GM18909 (cell line): ENCODE measurements at regions not wholly inside any gene's neighbourhood (a gene's known extent, or its start where the extent isn't known, plus 50 kb on each side); places are given as distances from the start of the nearest gene placed in this dataset.

ENCODE experiments used
- ATAC-seq: cut with Tn5 transposase; IDR thresholded peaks from one replicate; pipeline ENCODE4 v1.9.1; 2021; ENCODE audit warnings: mild to moderate bottlenecking; ENCODE audit not compliant: unreplicated experiment, poor library complexity

- no peak for ATAC-seq
Observed at GRCh38 chr10:107671960-107672359, 507.5 kb upstream of the SORCS1 start.

DNA sequence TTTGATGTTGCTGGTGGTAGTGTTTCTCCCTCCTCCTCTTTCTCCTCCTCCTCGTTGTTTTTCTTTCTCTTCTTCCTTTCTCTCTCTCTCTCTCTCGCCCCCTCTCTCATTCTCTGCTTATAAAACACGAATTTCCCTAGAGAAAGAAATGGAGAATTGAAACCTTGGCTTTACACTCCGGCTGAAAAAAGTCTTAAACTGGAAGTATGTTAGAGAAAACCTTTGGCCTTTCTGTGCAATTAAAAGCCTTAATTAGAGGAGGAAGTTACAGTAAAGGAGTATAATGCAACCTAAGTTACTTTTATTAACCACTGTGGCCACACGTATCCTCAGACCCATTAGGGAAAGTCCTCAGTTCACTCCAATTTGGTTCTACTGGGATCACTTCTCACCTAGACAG, 501.7 kb upstream of the SORCS1 start:
- ATAC-seq = no peak

- no peak for ATAC-seq
Observed at GRCh38 chr10:107665459-107665858, 501.0 kb upstream of the SORCS1 start.

- ATAC-seq = no peak
Observed at GRCh38 chr10:107657851-107658250, 493.3 kb upstream of the SORCS1 start.

- ATAC-seq = no peak
Observed at GRCh38 chr10:107656932-107657331, 492.4 kb upstream of the SORCS1 start.

GRCh38 chr10:107653832-107654287, 489.4 kb upstream of the SORCS1 start:
- ATAC-seq = peak; percentile 78

GRCh38 chr10:107650939-107651338, 486.4 kb upstream of the SORCS1 start:
- no peak for ATAC-seq

- ATAC-seq = no peak
Observed at GRCh38 chr10:107649249-107649648, 484.7 kb upstream of the SORCS1 start.

- ATAC-seq = no peak
Observed at GRCh38 chr10:107647462-107647861, 483.0 kb upstream of the SORCS1 start.

GRCh38 chr10:107631876-107632275, 467.4 kb upstream of the SORCS1 start:
- no peak for ATAC-seq

DNA sequence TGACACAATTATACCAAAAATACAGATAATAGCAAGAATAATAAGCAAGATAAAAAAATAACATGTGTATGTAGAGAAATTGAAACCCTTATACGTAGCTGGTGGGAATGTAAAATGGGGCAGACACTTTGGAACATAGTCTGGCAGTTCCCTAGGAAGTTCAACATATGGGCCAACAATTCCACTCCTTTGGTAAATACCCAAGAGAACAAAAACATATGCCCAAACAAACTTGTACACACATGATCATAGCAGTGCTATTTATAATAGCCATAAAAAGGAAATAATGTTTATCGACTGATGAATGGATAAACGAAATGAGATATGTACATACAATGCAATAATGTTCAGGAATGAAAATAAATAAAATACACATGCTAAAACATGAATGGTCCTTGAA, 462.4 kb upstream of the SORCS1 start:
- ATAC-seq = no peak

- no peak for ATAC-seq
Observed at GRCh38 chr10:107623292-107623691, 458.8 kb upstream of the SORCS1 start.

DNA sequence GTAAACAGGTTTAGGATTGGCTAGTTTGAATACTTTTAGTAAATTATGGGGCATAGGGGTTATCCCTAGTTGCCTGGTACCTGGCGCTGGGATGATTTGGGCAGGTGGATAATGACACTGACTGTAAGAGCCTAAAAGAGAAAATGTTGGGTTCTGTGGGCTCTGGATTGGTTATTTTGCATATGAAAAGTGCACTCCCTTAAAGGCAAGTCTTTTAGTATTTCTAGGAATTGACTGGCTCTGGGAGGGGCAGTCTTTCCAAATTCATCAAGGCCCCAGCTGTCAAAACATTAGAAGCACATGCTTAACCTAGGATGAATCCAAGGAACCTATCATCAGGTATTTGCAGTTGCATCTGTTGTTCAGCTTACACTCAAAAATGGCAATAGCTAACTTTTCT, 454.6 kb upstream of the SORCS1 start:
- ATAC-seq = no peak

DNA sequence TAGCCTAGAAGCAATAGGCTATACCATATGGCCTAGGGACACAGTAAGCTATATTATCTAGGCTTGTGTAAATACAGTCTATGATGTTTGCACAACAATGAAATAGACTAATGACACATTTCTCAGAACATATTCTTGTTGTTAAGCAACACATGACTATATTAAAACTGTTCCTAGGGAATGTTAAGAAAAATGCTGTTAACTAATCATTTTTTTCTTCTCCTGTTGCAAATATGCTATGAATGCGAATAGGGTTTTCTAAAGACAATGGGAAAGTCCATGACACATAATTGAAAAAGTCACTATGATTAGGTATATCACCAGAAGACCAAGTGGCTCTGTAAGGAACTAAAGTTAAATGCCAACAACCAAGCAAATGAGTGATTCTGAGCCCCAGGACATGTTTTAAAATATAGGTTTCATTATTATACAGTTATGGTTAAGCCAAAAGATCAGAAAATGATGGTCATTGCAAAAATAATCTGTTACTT, 454.0 kb upstream of the SORCS1 start:
- ATAC-seq = no peak

- no peak for ATAC-seq
Observed at GRCh38 chr10:107616463-107617410, 452.2 kb upstream of the SORCS1 start.

DNA sequence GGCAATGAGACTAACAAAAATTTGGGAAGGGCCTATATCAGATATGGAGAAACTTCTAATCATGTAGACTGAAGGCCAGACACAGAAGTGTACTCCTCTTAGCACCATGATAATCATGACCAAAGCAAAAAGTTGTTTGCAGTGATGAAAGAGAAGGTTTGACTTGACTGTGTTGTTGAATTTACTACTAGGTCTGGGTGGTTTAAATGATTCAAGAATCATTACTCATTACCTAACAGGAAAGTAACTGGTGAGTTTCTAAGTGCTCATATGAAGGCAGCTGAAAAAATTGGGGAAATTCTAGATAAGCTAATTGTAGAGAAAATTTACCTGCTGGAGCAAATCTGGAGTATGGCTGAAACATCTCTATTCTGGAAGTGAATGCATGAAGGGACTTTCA, 451.5 kb upstream of the SORCS1 start:
- ATAC-seq = no peak

DNA sequence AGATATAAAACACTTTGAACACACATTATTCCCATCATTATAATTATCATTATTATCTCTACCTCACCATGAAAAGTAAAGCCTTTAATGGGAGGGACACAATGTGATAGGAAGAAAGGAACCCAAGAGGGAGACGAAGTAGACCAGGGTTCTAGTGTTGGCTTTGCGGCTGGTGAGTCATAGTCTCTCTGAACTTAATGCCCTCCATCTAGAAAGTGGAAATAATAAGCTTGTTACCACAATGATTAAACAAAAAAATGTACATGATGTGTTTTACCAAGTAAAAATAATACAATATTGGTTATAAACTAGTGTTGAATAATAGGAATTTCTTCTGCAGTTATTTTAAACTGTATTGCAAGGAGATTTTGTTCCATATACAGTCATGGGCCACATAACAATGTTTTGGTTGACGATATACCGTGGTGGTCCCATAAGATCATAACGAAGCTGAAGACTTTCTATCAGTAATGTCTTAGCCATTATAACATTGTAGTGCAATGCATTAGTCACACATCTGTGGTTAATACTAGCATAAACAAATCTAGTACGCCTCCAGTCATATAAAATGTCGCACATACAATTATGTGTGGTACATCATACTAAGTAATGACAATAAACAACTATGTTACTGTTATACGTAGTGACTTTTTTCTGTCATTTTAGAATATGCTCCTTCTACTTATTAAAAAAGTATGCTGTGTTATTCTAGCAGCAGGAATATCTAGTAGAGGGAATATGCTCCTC, 450.6 kb upstream of the SORCS1 start:
- ATAC-seq = no peak

DNA sequence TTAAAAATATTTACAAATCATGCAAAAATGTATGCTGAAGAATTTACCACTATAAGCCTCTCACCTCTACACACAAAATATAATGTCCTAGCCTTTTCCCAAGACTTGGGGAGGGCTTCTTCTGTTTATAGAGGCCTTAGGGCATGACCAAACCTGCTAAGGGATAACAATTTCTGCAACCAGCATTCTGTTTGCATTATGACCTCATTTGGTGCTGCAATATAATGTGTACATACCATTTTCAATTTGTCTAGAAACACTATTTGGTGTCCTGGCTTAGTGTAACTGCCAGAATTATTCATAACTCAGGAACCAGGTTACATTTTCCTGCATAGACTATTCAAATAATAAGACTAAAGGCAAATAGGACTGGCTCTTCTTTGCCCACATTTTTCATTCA, 446.6 kb upstream of the SORCS1 start:
- no peak for ATAC-seq

- no peak for ATAC-seq
Observed at GRCh38 chr10:107589081-107589480, 424.6 kb upstream of the SORCS1 start.

DNA sequence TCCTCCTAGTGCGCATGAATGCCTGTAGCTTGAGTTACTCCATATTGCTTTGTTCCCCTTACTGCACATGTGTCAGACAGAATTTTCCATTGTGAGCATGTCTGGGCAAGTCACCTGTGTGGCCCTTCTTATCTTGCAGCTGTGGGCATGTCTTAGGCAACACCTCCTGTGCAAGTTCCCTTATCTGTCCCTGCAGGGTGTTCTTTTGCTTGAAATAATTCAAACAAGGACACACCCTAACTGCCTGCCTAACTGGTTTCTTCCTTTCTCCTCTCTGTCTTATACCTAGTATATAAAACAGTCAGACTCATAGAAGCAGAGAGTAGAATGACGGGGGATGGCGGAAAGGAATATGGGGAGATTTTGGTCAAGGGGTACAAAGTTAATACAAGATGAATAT, 421.1 kb upstream of the SORCS1 start:
- ATAC-seq = no peak

GRCh38 chr10:107583974-107584373, 419.5 kb upstream of the SORCS1 start:
- ATAC-seq = no peak
